ENCODE measurements at regions not wholly inside any gene's neighbourhood (a gene's known extent, or its start where the extent isn't known, plus 50 kb on each side); places are given as distances from the start of the nearest gene placed in this dataset.

- ATAC-seq (ENCODE audit: low read depth) (no peak), DNase-seq (ENCODE audit: low spot score) (no peak)
- H3K36me3 ChIP-seq (ENCODE audit: low read depth) = no peaks in the 10 kb centered on the region
- H3K27me3 ChIP-seq (ENCODE audit: insufficient read depth, poor library complexity, severe bottlenecking) = peaks cover 21% of the 10 kb centered on the region
- H3K4me3 ChIP-seq (ENCODE audit: severe bottlenecking) = no peak overlapping the region
- no peaks in the 10 kb centered on the region for H3K4me1 ChIP-seq (ENCODE audit: insufficient read depth, poor library complexity, severe bottlenecking)
- no peaks in the 10 kb centered on the region for H3K9me3 ChIP-seq (ENCODE audit: severe bottlenecking)
- TF ChIP-seq, protein P1, sequence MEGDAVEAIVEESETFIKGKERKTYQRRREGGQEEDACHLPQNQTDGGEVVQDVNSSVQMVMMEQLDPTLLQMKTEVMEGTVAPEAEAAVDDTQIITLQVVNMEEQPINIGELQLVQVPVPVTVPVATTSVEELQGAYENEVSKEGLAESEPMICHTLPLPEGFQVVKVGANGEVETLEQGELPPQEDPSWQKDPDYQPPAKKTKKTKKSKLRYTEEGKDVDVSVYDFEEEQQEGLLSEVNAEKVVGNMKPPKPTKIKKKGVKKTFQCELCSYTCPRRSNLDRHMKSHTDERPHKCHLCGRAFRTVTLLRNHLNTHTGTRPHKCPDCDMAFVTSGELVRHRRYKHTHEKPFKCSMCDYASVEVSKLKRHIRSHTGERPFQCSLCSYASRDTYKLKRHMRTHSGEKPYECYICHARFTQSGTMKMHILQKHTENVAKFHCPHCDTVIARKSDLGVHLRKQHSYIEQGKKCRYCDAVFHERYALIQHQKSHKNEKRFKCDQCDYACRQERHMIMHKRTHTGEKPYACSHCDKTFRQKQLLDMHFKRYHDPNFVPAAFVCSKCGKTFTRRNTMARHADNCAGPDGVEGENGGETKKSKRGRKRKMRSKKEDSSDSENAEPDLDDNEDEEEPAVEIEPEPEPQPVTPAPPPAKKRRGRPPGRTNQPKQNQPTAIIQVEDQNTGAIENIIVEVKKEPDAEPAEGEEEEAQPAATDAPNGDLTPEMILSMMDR (IDR thresholded peaks at IDR 0.05; ENCODE audit: poor library complexity, severe bottlenecking) = no peak
- no peak overlapping the region for H3K27ac ChIP-seq (ENCODE audit: poor library complexity, severe bottlenecking)
Observed at GRCh38 chr3:59641169-59641899, 591.5 kb upstream of the CFAP20DC start.

GRCh38 chr3:59632760-59633573, 583.1 kb upstream of the CFAP20DC start:
- Histone ChIP-seq H3K9me3 (ENCODE audit: severe bottlenecking) (no peaks in the 10 kb centered on the region), H3K27me3 (ENCODE audit: insufficient read depth, poor library complexity, severe bottlenecking) (no peaks in the 10 kb centered on the region), H3K4me1 (ENCODE audit: insufficient read depth, poor library complexity, severe bottlenecking) (no peaks in the 10 kb centered on the region), H3K36me3 (ENCODE audit: low read depth) (no peaks in the 10 kb centered on the region), H3K4me3 (ENCODE audit: severe bottlenecking) (no peak overlapping the region), H3K27ac (ENCODE audit: poor library complexity, severe bottlenecking) (no peak overlapping the region)
- ATAC-seq (ENCODE audit: low read depth) = no peak
- no peak for DNase-seq (ENCODE audit: low spot score)
- TF ChIP-seq, protein P1 (IDR thresholded peaks at IDR 0.05; ENCODE audit: poor library complexity, severe bottlenecking) = no peak

- H3K4me3 ChIP-seq (ENCODE audit: severe bottlenecking) = no peak overlapping the region
- no peak for ATAC-seq (ENCODE audit: low read depth)
- TF ChIP-seq, protein P1 (IDR thresholded peaks at IDR 0.05; ENCODE audit: poor library complexity, severe bottlenecking) = no peak
- H3K27me3 ChIP-seq (ENCODE audit: insufficient read depth, poor library complexity, severe bottlenecking) = no peaks in the 10 kb centered on the region
- no peaks in the 10 kb centered on the region for H3K36me3 ChIP-seq (ENCODE audit: low read depth)
- no peak overlapping the region for H3K27ac ChIP-seq (ENCODE audit: poor library complexity, severe bottlenecking)
- no peak for DNase-seq (ENCODE audit: low spot score)
- no peaks in the 10 kb centered on the region for H3K9me3 ChIP-seq (ENCODE audit: severe bottlenecking)
- H3K4me1 ChIP-seq (ENCODE audit: insufficient read depth, poor library complexity, severe bottlenecking) = no peaks in the 10 kb centered on the region
Observed at GRCh38 chr3:59631482-59631881, 581.7 kb upstream of the CFAP20DC start.

- Histone ChIP-seq H3K27me3 (ENCODE audit: insufficient read depth, poor library complexity, severe bottlenecking) (peaks cover 2% of the 10 kb centered on the region), H3K9me3 (ENCODE audit: severe bottlenecking) (no peaks in the 10 kb centered on the region), H3K4me3 (ENCODE audit: severe bottlenecking) (no peak overlapping the region), H3K36me3 (ENCODE audit: low read depth) (no peaks in the 10 kb centered on the region), H3K27ac (ENCODE audit: poor library complexity, severe bottlenecking) (no peak overlapping the region), H3K4me1 (ENCODE audit: insufficient read depth, poor library complexity, severe bottlenecking) (no peaks in the 10 kb centered on the region)
- ATAC-seq (ENCODE audit: low read depth) = no peak
- DNase-seq (ENCODE audit: low spot score) = no peak
- TF ChIP-seq, protein P1 (IDR thresholded peaks at IDR 0.05; ENCODE audit: poor library complexity, severe bottlenecking) = no peak
Observed at GRCh38 chr3:59621037-59621436, 571.2 kb upstream of the CFAP20DC start.

Data from RWPE2 (cell line).